OCI-LY7 (cell line): ENCODE measurements at regions not wholly inside any gene's neighbourhood (a gene's known extent, or its start where the extent isn't known, plus 50 kb on each side); places are given as distances from the start of the nearest gene placed in this dataset.
"Not testable (repeated sequence)": the region's sequence is repeated elsewhere in the genome, so short reads cannot be mapped to it uniquely, and the experiment has no call there.

Source experiments
- EZH2phosphoT487 ChIP-seq: fragments of 200-600 bp; sonication (generic); IDR thresholded peaks from 2 replicates; pipeline ENCODE4 v1.6.1; 2018; ENCODE audit warnings: low read depth, borderline replicate concordance, mild to moderate bottlenecking, mixed run types, antibody characterized with exemption, low read length, moderate library complexity, mixed read lengths
- TF ChIP-seq, protein P1 (sequence below): fragments of 200-600 bp; sonication (generic); conservative IDR thresholded peaks from 2 replicates; pipeline ENCODE4 v1.5.1; 2014; ENCODE audit warnings: mild to moderate bottlenecking, antibody characterized with exemption, low read length, moderate library complexity, mixed read lengths

DNA sequence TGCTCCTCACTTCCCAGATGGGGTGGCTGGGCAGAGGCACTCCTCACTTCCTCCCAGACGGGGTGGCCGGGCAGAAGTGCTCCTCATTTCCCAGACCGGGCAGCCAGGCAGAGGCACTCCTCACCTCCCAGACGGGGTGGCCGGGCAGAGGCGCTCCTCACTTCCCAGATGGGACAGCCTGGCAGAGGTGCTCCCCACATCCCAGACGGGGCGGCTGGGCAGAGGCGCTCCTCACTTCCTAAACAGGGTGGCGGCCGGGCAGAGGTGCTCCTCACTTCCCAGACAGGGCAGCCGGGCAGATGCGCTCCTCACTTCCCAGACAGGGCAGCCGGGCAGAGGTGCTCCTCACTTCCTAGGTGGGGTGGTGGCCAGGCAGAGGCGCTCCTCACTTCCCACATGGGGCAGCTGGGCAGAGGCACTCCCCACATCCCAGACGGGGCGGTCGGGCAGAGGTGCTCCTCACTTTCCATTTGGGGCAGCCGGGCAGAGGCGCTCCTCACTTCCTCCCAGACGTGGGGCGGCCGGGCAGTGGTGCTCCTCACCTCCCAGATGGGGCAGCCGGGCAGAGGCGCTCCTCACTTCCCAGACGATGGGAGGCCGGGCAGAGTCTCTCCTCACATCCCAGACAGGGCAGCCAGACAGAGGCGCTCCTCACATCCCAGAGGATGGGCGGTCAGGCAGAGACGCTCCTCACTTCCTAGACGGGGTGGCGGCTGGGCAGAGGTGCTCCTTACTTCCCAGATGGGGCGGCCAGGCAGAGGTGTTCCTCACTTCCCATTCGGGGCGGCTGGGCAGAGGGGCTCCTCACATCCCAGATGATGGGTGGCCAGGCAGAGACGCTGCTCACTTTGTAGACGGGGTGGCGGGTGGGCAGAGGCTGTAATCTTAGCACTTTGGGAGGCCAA is 274.5 kb downstream of the LIPI start:
- TF ChIP-seq, protein P1, sequence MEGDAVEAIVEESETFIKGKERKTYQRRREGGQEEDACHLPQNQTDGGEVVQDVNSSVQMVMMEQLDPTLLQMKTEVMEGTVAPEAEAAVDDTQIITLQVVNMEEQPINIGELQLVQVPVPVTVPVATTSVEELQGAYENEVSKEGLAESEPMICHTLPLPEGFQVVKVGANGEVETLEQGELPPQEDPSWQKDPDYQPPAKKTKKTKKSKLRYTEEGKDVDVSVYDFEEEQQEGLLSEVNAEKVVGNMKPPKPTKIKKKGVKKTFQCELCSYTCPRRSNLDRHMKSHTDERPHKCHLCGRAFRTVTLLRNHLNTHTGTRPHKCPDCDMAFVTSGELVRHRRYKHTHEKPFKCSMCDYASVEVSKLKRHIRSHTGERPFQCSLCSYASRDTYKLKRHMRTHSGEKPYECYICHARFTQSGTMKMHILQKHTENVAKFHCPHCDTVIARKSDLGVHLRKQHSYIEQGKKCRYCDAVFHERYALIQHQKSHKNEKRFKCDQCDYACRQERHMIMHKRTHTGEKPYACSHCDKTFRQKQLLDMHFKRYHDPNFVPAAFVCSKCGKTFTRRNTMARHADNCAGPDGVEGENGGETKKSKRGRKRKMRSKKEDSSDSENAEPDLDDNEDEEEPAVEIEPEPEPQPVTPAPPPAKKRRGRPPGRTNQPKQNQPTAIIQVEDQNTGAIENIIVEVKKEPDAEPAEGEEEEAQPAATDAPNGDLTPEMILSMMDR = not testable (repeated sequence)
- not testable (repeated sequence) for TF ChIP-seq EZH2phosphoT487
